PC-9 (cell line): ENCODE measurements at regions not wholly inside any gene's neighbourhood (a gene's known extent, or its start where the extent isn't known, plus 50 kb on each side); places are given as distances from the start of the nearest gene placed in this dataset.

ENCODE experiments used
- EZH2 ChIP-seq: fragments of 200-600 bp; sonication (generic); IDR thresholded peaks from 2 replicates; pipeline ENCODE4 v1.8.0; 2017; ENCODE audit warnings: antibody characterized with exemption, low read depth
- TF ChIP-seq, protein P1 (sequence below): fragments of 200-600 bp; sonication (generic); conservative IDR thresholded peaks from 2 replicates; pipeline ENCODE4 v1.6.1; 2017; ENCODE audit warnings: mixed run types, antibody characterized with exemption, mild to moderate bottlenecking, moderate library complexity

DNA sequence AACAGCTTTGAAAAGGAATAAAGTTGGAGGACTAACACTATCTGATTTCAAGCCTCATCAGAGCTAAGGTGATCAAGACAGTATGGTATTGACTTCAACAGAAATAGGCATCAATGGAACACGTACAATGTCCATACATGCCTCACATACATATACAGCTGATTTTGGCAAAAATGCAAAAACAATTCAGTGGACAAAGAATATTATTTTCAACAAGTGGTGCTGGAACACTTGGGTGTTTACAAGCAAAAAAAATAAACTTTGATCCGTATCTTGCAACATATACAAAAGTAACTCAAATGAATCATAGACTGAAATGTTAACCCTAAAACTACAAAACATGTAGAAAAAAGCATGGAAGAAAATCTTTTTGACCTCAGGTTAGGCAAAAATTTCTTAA lies 141.9 kb upstream of the ZC3H11B start:
- no peak for TF ChIP-seq EZH2
- TF ChIP-seq, protein P1, sequence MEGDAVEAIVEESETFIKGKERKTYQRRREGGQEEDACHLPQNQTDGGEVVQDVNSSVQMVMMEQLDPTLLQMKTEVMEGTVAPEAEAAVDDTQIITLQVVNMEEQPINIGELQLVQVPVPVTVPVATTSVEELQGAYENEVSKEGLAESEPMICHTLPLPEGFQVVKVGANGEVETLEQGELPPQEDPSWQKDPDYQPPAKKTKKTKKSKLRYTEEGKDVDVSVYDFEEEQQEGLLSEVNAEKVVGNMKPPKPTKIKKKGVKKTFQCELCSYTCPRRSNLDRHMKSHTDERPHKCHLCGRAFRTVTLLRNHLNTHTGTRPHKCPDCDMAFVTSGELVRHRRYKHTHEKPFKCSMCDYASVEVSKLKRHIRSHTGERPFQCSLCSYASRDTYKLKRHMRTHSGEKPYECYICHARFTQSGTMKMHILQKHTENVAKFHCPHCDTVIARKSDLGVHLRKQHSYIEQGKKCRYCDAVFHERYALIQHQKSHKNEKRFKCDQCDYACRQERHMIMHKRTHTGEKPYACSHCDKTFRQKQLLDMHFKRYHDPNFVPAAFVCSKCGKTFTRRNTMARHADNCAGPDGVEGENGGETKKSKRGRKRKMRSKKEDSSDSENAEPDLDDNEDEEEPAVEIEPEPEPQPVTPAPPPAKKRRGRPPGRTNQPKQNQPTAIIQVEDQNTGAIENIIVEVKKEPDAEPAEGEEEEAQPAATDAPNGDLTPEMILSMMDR: no peak
